Lower lobe of right lung (tissue), 2 donors: ENCODE measurements at regions not wholly inside any gene's neighbourhood (a gene's known extent, or its start where the extent isn't known, plus 50 kb on each side); places are given as distances from the start of the nearest gene placed in this dataset.

Experiments used
- ATAC-seq, 2 donors: fragments of 200-7000 bp; cut with Tn5 transposase; one replicate each; pipeline ENCODE4 v1.9.1; 2020 to 2022; ENCODE audit warnings: mild to moderate bottlenecking in 2 of 2, moderate library complexity in 2 of 2
- DNase-seq: peaks from one replicate; pipeline ENCODE4 v3.0.0-alpha.2; 2020
- H3K27ac ChIP-seq: fragments of 200-600 bp; one replicate; pipeline ENCODE4 v1.8.0; 2022
- H3K27me3 ChIP-seq: fragments of 200-600 bp; one replicate; pipeline ENCODE4 v1.8.0; 2022; ENCODE audit warnings: low read depth
- H3K36me3 ChIP-seq: fragments of 200-600 bp; one replicate; pipeline ENCODE4 v1.8.0; 2022; ENCODE audit warnings: mild to moderate bottlenecking
- H3K4me1 ChIP-seq: fragments of 200-600 bp; one replicate; pipeline ENCODE4 v1.8.0; 2022
- H3K4me3 ChIP-seq: fragments of 200-600 bp; one replicate; pipeline ENCODE4 v1.8.0; 2022; ENCODE audit warnings: mild to moderate bottlenecking
- H3K9me3 ChIP-seq: fragments of 200-600 bp; one replicate; pipeline ENCODE4 v1.8.0; 2022
- intact Hi-C: fragments of 100-400 bp; cut with DNase I; formaldehyde crosslinking; loops from one replicate; pipeline ENCODE4 v1.11.0; 2022
- TF ChIP-seq, protein P1 (sequence below): fragments of 200-600 bp; IDR thresholded peaks from one replicate; pipeline ENCODE4 v1.8.0; 2022; ENCODE audit warnings: antibody characterized with exemption, mild to moderate bottlenecking
- donor health status: DM: no; HTN: yes; CAD: no; lungs with severe emphysema.

DNA sequence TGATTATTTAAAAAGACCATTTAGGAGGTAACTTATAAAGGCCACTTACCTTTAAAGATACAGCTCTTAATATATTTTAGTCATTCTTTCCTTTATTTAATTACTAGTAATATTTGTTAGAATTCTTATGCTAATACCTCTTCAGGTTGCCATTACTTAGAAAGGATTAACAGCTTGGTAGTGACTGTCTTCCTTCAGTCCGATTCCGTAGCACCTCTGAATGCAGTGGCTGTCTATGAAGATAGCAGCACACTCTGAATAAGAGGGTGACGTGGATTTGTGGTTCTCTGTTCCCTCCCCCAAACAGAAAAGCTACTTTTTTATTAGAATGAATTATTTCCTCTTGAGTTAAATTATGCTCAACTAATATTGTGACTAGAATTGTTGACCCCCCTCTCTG, 92.6 kb upstream of the TENM3 start:
- ATAC-seq = no peak
- Histone ChIP-seq H3K4me3 (no peak overlapping the region), H3K36me3 (no peaks in the 10 kb centered on the region), H3K27me3 (peaks cover 22% of the 10 kb centered on the region), H3K4me1 (no peaks in the 10 kb centered on the region), H3K9me3 (no peaks in the 10 kb centered on the region), H3K27ac (no peak overlapping the region)
- TF ChIP-seq, protein P1, sequence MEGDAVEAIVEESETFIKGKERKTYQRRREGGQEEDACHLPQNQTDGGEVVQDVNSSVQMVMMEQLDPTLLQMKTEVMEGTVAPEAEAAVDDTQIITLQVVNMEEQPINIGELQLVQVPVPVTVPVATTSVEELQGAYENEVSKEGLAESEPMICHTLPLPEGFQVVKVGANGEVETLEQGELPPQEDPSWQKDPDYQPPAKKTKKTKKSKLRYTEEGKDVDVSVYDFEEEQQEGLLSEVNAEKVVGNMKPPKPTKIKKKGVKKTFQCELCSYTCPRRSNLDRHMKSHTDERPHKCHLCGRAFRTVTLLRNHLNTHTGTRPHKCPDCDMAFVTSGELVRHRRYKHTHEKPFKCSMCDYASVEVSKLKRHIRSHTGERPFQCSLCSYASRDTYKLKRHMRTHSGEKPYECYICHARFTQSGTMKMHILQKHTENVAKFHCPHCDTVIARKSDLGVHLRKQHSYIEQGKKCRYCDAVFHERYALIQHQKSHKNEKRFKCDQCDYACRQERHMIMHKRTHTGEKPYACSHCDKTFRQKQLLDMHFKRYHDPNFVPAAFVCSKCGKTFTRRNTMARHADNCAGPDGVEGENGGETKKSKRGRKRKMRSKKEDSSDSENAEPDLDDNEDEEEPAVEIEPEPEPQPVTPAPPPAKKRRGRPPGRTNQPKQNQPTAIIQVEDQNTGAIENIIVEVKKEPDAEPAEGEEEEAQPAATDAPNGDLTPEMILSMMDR = no peak
- DNase-seq = no peak
- intact Hi-C loops = no loop called here

DNA sequence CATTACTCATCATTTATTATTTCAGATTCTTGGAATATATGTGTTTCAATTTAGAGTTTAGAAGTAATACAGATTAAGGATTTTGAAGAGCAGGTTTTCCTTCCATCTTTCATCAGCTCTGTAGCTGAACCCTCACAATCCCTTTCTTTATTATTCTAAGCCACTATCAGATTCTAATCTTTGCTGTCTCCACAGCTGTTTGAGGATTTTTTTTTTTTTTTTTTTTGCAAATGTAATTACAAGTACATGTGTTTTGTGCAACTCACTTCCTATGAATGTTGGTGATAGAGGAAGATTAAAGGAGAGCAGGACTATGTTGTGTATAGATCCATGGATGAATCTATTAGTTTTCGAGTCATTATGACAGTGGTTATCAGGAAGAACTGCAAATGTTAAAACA, 87.4 kb upstream of the TENM3 start:
- no peaks in the 10 kb centered on the region for H3K36me3 ChIP-seq
- no peak overlapping the region for H3K27ac ChIP-seq
- intact Hi-C loops = no loop called here
- no peak overlapping the region for H3K4me3 ChIP-seq
- H3K9me3 ChIP-seq = no peaks in the 10 kb centered on the region
- TF ChIP-seq, protein P1 = no peak
- DNase-seq (no peak), ATAC-seq (no peak)
- no peaks in the 10 kb centered on the region for H3K4me1 ChIP-seq
- H3K27me3 ChIP-seq = peaks cover 4% of the 10 kb centered on the region

DNA sequence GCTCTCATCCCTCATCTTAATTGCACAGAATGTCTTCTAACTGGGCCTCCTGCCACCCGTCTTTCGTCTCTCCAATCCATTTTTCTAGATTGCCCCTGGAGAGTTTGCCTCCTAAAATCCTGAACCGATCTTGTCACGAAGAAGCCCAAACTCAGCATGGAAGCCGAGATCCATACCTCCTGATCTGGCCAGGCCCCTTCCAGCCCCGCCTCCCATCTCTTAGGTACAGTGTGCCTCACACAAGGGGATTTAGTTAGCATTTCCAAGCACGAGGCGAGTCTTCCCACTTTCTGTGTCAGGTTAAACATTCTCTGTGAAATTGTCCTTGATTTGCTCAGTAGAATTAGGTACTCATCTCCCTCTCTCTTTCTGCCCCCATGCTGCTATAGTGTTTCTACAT, 80.0 kb upstream of the TENM3 start:
- H3K27me3 ChIP-seq = peaks cover 3% of the 10 kb centered on the region
- no peak overlapping the region for H3K4me3 ChIP-seq
- ATAC-seq (no peak), DNase-seq (no peak)
- H3K4me1 ChIP-seq = no peaks in the 10 kb centered on the region
- TF ChIP-seq, protein P1 = no peak
- intact Hi-C loops = no loop called here
- no peaks in the 10 kb centered on the region for H3K36me3 ChIP-seq
- no peak overlapping the region for H3K27ac ChIP-seq
- H3K9me3 ChIP-seq = no peaks in the 10 kb centered on the region

DNA sequence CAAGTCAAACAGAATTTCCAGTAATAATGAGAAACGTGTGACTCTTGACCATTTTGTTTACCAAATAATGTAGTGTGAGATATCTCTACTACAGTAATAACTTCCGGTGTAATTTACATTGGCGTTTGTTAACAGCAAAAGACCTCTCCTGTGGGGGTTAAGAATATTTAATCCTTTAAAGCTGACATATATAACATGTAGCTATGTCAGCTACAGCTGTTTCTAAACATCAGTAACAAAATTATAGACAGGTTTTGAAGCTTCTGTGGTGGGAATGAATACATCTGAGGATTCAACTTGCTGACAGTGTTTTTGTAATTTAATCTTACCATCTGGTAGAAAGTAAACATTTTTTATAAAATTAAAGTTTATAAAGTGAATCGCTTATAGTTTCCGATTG, 73.6 kb upstream of the TENM3 start:
- TF ChIP-seq, protein P1 = no peak
- intact Hi-C loops = no loop called here
- no peak overlapping the region for H3K27ac ChIP-seq

DNA sequence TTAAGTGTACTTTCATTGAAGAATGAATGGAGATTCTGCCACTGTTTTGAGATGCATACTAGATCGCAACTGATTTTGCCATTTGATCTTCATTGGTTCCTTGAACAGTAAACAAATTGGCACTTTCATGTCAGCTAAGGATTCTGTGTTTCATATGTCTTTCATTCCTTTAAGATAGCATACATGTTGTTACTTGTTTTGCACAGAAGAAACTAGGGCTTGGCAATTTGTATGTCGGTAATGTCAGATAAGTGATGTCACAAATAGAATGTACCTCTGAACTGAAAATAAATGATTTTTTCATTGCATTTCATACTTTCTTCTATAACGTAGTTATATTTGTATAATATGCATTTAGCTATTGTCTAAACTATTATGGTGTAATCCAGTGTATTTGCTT, 73.2 kb upstream of the TENM3 start:
- ATAC-seq = no peak
- intact Hi-C loops = no loop called here
- TF ChIP-seq, protein P1 = no peak
- no peak overlapping the region for H3K27ac ChIP-seq
- H3K9me3 ChIP-seq = no peaks in the 10 kb centered on the region
- no peaks in the 10 kb centered on the region for H3K4me1 ChIP-seq
- no peaks in the 10 kb centered on the region for H3K27me3 ChIP-seq
- H3K4me3 ChIP-seq = no peak overlapping the region
- no peaks in the 10 kb centered on the region for H3K36me3 ChIP-seq
- no peak for DNase-seq

More for the DNA sequence above, 73.6 kb upstream of the TENM3 start:
- no peaks in the 10 kb centered on the region for H3K36me3 ChIP-seq
- no peaks in the 10 kb centered on the region for H3K27me3 ChIP-seq
- H3K4me1 ChIP-seq = no peaks in the 10 kb centered on the region
- DNase-seq (no peak), ATAC-seq (no peak)
- no peak overlapping the region for H3K4me3 ChIP-seq
- no peaks in the 10 kb centered on the region for H3K9me3 ChIP-seq

DNA sequence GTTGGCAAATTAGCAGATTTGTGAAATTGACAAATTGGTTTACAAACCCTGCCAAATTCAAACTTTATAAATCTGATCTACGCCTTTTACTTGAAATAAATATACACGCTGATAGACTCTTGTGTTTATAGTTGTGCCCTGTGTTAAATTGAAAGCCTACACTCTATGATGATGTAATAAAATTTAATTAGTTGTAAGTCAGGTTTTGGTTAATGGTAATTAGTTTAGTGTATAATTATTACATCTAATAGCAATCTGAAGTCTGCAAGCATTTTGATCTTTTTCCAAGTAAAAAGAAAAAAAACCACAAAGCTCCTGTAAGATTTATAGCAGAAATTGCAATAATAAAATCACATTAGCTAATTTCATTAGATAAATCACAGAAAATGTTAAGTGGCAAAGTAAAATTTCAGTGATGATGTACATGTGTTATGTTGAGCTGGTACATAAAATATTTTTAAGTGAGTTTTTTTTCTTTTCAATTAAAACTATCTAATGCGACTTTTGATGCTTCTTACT, 72.7 kb upstream of the TENM3 start:
- Histone ChIP-seq H3K9me3 (no peaks in the 10 kb centered on the region), H3K36me3 (no peaks in the 10 kb centered on the region), H3K27ac (no peak overlapping the region), H3K4me1 (no peaks in the 10 kb centered on the region), H3K27me3 (no peaks in the 10 kb centered on the region), H3K4me3 (no peak overlapping the region)
- DNase-seq (no peak), ATAC-seq (no peak)
- intact Hi-C loops = no loop called here
- TF ChIP-seq, protein P1 = no peak
